SK-N-SH treated with all-trans-retinoic acid at 6 μM for 48 hours (cell line): ENCODE measurements at regions not wholly inside any gene's neighbourhood (a gene's known extent, or its start where the extent isn't known, plus 50 kb on each side); places are given as distances from the start of the nearest gene placed in this dataset.

Experiments
- ATAC-seq: fragments of 200-7000 bp; cut with Tn5 transposase; 3 replicates; pipeline ENCODE4 v1.9.1; 2020; ENCODE audit warnings: mild to moderate bottlenecking, moderate library complexity
- ARNTL ChIP-seq: fragments of 450-650 bp; formaldehyde crosslinking; IDR thresholded peaks from 2 replicates; pipeline ENCODE4 v1.5.0; 2020; ENCODE audit warnings: low read depth, mild to moderate bottlenecking, moderate library complexity, borderline replicate concordance
- BACH2 ChIP-seq: fragments of 250-450 bp; sonication (Bioruptor Pico); IDR thresholded peaks from 2 replicates; pipeline ENCODE4 v1.9.0; 2021; ENCODE audit warnings: mild to moderate bottlenecking, borderline replicate concordance
- CSDC2 ChIP-seq: fragments of 250-450 bp; sonication (Bioruptor Pico); IDR thresholded peaks from 2 replicates; pipeline ENCODE4 v1.5.0; 2020; ENCODE audit warnings: mild to moderate bottlenecking, moderate library complexity
- ESRRG ChIP-seq: fragments of 250-450 bp; sonication (Bioruptor Pico); IDR thresholded peaks from 2 replicates; pipeline ENCODE4 v1.6.1; 2021; ENCODE audit warnings: mild to moderate bottlenecking
- GLIS3 ChIP-seq: fragments of 250-450 bp; sonication (Bioruptor Pico); IDR thresholded peaks from 2 replicates; pipeline ENCODE4 v1.5.0; 2020; ENCODE audit warnings: mild to moderate bottlenecking, moderate library complexity
- ISL1 ChIP-seq: fragments of 250-450 bp; sonication (Bioruptor Pico); IDR thresholded peaks from 2 replicates; pipeline ENCODE4 v2.1.2; 2022; ENCODE audit warnings: mild to moderate bottlenecking, moderate library complexity
- OSR1 ChIP-seq: fragments of 250-450 bp; sonication (Bioruptor Pico); IDR thresholded peaks from 2 replicates; pipeline ENCODE4 v1.8.0; 2022; ENCODE audit warnings: moderate library complexity, mild to moderate bottlenecking, inconsistent platforms
- PPARA ChIP-seq: fragments of 250-450 bp; sonication (Bioruptor Pico); IDR thresholded peaks from 2 replicates; pipeline ENCODE4 v1.5.0; 2020; ENCODE audit warnings: mild to moderate bottlenecking, borderline replicate concordance
- RARB ChIP-seq: fragments of 250-450 bp; sonication (Bioruptor Pico); IDR thresholded peaks from 2 replicates; pipeline ENCODE4 v1.8.0; 2021; ENCODE audit warnings: mild to moderate bottlenecking, moderate library complexity
- SNAI2 ChIP-seq: fragments of 250-450 bp; sonication (Bioruptor Pico); IDR thresholded peaks from 2 replicates; pipeline ENCODE4 v1.5.0; 2020; ENCODE audit warnings: mild to moderate bottlenecking, moderate library complexity
- TCF4 ChIP-seq: fragments of 250-450 bp; sonication (Bioruptor Pico); IDR thresholded peaks from 2 replicates; pipeline ENCODE4 v1.8.0; 2021; ENCODE audit warnings: mild to moderate bottlenecking, moderate library complexity, borderline replicate concordance
- TOX ChIP-seq: fragments of 250-450 bp; sonication (Bioruptor Pico); IDR thresholded peaks from 2 replicates; pipeline ENCODE4 v1.8.0; 2021; ENCODE audit warnings: mild to moderate bottlenecking, moderate library complexity, borderline replicate concordance
- ZC3H10 ChIP-seq: fragments of 250-450 bp; sonication (Bioruptor Pico); IDR thresholded peaks from 2 replicates; pipeline ENCODE4 v1.5.1; 2021; ENCODE audit warnings: mild to moderate bottlenecking, moderate library complexity
- ZFP3 ChIP-seq: fragments of 250-450 bp; sonication (Bioruptor Pico); IDR thresholded peaks from 2 replicates; pipeline ENCODE4 v1.5.0; 2020; ENCODE audit warnings: mild to moderate bottlenecking, moderate library complexity
- ZFP30 ChIP-seq: fragments of 450-650 bp; formaldehyde crosslinking; IDR thresholded peaks from 2 replicates; pipeline ENCODE4 v1.5.0; 2022; ENCODE audit warnings: mild to moderate bottlenecking, moderate library complexity
- ZNF565 ChIP-seq: fragments of 450-650 bp; formaldehyde crosslinking; conservative IDR thresholded peaks from 2 replicates; pipeline ENCODE4 v1.5.0; 2020; ENCODE audit warnings: low read depth, mild to moderate bottlenecking, moderate library complexity
- ZNF70 ChIP-seq: fragments of 450-650 bp; formaldehyde crosslinking; IDR thresholded peaks from 2 replicates; pipeline ENCODE4 v1.5.0; 2020; ENCODE audit warnings: mild to moderate bottlenecking, moderate library complexity
- ZNF8 ChIP-seq: fragments of 450-650 bp; formaldehyde crosslinking; IDR thresholded peaks from 2 replicates; pipeline ENCODE4 v1.5.0; 2020; ENCODE audit warnings: mild to moderate bottlenecking, moderate library complexity
- TF ChIP-seq, protein P1 (sequence below): fragments of 250-450 bp; sonication (Bioruptor Pico); IDR thresholded peaks from 2 replicates; pipeline ENCODE4 v1.5.1; 2021; ENCODE audit warnings: mild to moderate bottlenecking, moderate library complexity
- TF ChIP-seq, protein P2 (sequence below): fragments of 250-450 bp; sonication (Bioruptor Pico); IDR thresholded peaks from 2 replicates; pipeline ENCODE4 v1.5.0; 2020; ENCODE audit warnings: mild to moderate bottlenecking, moderate library complexity
- TF ChIP-seq, protein P3 (sequence below): fragments of 250-450 bp; sonication (Bioruptor Pico); IDR thresholded peaks from 2 replicates; pipeline ENCODE4 v1.8.0; 2020; ENCODE audit warnings: mild to moderate bottlenecking, moderate library complexity, borderline replicate concordance
- TF ChIP-seq, protein P4 (sequence below): fragments of 250-450 bp; sonication (Bioruptor Pico); IDR thresholded peaks from 2 replicates; pipeline ENCODE4 v1.8.0; 2021; ENCODE audit warnings: low read depth, mild to moderate bottlenecking, moderate library complexity, borderline replicate concordance
- TF ChIP-seq, protein P5 (sequence below): fragments of 250-450 bp; sonication (Bioruptor Pico); IDR thresholded peaks from 2 replicates; pipeline ENCODE4 v1.5.1; 2020; ENCODE audit warnings: low read depth, mild to moderate bottlenecking, moderate library complexity

DNA sequence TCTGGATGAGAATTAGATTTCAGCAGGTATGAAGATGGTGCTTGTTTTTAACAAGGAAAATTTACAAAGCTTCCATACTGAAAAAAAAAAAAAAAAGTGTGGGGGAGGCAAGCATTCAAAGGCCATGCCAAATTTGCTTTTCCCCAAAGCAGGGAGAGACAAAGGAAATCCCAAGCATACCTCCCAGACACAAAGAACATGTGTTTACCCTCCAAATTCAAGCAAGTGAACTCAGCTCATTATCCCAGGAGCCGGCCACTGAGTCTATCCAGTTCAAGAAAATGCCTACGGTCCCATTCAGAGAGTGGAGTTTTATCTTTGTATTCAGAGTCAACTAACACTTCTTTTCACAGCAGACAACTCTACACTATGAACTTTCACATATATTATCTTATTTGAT, 102.7 kb upstream of the ID4 start (continued):
- no peak for TF ChIP-seq GLIS3 (CRISPR knock-in tag)
- TF ChIP-seq SNAI2: no peak
- no peak for TF ChIP-seq ESRRG (CRISPR knock-in tag)
- TF ChIP-seq, all 23 proteins: peak for 0

DNA sequence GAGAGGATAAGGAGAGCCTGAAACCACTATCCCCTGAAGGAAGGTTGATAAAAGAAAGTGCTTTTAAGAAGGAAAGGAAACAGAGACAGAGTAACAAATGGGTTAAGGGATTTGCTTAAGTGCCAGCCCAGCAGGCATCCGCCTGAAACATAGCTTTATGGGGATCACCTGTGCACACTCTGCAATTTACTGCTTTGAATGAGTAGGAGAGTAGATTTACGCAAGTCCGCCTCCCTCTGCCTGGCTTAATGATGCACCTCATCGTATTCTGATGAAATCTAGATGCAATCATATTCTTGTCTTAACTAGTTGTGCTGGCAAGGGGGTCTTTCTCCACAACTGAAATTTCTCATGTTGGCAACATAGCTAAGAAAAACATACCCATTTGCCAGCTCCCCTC, 101.1 kb upstream of the ID4 start:
- no peak for ATAC-seq
- no peak for TF ChIP-seq GLIS3 (CRISPR knock-in tag)
- TF ChIP-seq, protein P1, sequence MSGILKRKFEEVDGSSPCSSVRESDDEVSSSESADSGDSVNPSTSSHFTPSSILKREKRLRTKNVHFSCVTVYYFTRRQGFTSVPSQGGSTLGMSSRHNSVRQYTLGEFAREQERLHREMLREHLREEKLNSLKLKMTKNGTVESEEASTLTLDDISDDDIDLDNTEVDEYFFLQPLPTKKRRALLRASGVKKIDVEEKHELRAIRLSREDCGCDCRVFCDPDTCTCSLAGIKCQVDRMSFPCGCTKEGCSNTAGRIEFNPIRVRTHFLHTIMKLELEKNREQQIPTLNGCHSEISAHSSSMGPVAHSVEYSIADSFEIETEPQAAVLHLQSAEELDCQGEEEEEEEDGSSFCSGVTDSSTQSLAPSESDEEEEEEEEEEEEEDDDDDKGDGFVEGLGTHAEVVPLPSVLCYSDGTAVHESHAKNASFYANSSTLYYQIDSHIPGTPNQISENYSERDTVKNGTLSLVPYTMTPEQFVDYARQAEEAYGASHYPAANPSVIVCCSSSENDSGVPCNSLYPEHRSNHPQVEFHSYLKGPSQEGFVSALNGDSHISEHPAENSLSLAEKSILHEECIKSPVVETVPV (CRISPR knock-in tag): no peak
- no peak for TF ChIP-seq ISL1
- TF ChIP-seq OSR1: no peak
- TF ChIP-seq ZFP3 (CRISPR knock-in tag): no peak
- TF ChIP-seq PPARA: no peak
- no peak for TF ChIP-seq ZC3H10 (CRISPR knock-in tag)
- TF ChIP-seq, protein P2, sequence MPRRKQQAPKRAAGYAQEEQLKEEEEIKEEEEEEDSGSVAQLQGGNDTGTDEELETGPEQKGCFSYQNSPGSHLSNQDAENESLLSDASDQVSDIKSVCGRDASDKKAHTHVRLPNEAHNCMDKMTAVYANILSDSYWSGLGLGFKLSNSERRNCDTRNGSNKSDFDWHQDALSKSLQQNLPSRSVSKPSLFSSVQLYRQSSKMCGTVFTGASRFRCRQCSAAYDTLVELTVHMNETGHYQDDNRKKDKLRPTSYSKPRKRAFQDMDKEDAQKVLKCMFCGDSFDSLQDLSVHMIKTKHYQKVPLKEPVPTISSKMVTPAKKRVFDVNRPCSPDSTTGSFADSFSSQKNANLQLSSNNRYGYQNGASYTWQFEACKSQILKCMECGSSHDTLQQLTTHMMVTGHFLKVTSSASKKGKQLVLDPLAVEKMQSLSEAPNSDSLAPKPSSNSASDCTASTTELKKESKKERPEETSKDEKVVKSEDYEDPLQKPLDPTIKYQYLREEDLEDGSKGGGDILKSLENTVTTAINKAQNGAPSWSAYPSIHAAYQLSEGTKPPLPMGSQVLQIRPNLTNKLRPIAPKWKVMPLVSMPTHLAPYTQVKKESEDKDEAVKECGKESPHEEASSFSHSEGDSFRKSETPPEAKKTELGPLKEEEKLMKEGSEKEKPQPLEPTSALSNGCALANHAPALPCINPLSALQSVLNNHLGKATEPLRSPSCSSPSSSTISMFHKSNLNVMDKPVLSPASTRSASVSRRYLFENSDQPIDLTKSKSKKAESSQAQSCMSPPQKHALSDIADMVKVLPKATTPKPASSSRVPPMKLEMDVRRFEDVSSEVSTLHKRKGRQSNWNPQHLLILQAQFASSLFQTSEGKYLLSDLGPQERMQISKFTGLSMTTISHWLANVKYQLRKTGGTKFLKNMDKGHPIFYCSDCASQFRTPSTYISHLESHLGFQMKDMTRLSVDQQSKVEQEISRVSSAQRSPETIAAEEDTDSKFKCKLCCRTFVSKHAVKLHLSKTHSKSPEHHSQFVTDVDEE (CRISPR knock-in tag): no peak
- TF ChIP-seq TOX (CRISPR knock-in tag): no peak
- TF ChIP-seq ZNF8: no peak
- no peak for TF ChIP-seq BACH2 (CRISPR knock-in tag)
- no peak for TF ChIP-seq TCF4
- no peak for TF ChIP-seq RARB (CRISPR knock-in tag)
- TF ChIP-seq ARNTL: no peak
- TF ChIP-seq, protein P3, sequence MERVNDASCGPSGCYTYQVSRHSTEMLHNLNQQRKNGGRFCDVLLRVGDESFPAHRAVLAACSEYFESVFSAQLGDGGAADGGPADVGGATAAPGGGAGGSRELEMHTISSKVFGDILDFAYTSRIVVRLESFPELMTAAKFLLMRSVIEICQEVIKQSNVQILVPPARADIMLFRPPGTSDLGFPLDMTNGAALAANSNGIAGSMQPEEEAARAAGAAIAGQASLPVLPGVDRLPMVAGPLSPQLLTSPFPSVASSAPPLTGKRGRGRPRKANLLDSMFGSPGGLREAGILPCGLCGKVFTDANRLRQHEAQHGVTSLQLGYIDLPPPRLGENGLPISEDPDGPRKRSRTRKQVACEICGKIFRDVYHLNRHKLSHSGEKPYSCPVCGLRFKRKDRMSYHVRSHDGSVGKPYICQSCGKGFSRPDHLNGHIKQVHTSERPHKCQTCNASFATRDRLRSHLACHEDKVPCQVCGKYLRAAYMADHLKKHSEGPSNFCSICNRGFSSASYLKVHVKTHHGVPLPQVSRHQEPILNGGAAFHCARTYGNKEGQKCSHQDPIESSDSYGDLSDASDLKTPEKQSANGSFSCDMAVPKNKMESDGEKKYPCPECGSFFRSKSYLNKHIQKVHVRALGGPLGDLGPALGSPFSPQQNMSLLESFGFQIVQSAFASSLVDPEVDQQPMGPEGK (CRISPR knock-in tag): no peak
- TF ChIP-seq ZNF565: no peak
- TF ChIP-seq SNAI2: no peak
- TF ChIP-seq, protein P4, sequence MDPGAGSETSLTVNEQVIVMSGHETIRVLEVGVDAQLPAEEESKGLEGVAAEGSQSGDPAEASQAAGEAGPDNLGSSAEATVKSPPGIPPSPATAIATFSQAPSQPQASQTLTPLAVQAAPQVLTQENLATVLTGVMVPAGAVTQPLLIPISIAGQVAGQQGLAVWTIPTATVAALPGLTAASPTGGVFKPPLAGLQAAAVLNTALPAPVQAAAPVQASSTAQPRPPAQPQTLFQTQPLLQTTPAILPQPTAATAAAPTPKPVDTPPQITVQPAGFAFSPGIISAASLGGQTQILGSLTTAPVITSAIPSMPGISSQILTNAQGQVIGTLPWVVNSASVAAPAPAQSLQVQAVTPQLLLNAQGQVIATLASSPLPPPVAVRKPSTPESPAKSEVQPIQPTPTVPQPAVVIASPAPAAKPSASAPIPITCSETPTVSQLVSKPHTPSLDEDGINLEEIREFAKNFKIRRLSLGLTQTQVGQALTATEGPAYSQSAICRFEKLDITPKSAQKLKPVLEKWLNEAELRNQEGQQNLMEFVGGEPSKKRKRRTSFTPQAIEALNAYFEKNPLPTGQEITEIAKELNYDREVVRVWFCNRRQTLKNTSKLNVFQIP (CRISPR knock-in tag): no peak
- TF ChIP-seq, protein P5, sequence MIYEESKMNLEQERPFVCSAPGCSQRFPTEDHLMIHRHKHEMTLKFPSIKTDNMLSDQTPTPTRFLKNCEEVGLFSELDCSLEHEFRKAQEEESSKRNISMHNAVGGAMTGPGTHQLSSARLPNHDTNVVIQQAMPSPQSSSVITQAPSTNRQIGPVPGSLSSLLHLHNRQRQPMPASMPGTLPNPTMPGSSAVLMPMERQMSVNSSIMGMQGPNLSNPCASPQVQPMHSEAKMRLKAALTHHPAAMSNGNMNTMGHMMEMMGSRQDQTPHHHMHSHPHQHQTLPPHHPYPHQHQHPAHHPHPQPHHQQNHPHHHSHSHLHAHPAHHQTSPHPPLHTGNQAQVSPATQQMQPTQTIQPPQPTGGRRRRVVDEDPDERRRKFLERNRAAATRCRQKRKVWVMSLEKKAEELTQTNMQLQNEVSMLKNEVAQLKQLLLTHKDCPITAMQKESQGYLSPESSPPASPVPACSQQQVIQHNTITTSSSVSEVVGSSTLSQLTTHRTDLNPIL (CRISPR knock-in tag): no peak
- no peak for TF ChIP-seq ESRRG (CRISPR knock-in tag)

DNA sequence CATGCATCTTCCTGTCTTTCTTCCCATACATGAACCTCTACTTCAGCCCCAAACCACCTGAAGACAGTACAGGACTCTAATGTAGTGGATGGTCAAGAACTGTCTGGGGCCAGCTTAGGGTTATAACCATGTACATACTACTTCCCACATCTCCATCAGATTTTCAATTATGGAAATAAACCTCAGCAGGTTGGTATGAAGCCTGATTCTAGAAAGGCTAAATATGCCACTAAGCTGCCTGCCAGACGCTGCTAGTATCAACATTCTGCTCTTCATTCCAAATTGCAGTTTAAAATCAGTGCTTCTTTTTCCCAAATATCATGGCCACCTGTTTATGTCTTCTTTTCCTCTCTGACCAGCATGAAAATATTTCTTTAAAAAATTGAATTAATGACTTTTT, 99.2 kb upstream of the ID4 start:
- no peak for ATAC-seq
- TF ChIP-seq ZNF70 (CRISPR knock-in tag) (no peak), ZC3H10 (CRISPR knock-in tag) (no peak), TOX (CRISPR knock-in tag) (no peak), ISL1 (no peak), ESRRG (CRISPR knock-in tag) (no peak), ZFP30 (CRISPR knock-in tag) (no peak), SNAI2 (no peak), ZFP3 (CRISPR knock-in tag) (no peak), OSR1 (no peak), ARNTL (no peak), CSDC2 (CRISPR knock-in tag) (no peak), BACH2 (CRISPR knock-in tag) (no peak), GLIS3 (CRISPR knock-in tag) (no peak), TCF4 (no peak)
- TF ChIP-seq, protein P2 (CRISPR knock-in tag): no peak
- TF ChIP-seq, protein P3 (CRISPR knock-in tag): no peak
- TF ChIP-seq, protein P5 (CRISPR knock-in tag): no peak
